ENCODE measurements at regions not wholly inside any gene's neighbourhood (a gene's known extent, or its start where the extent isn't known, plus 50 kb on each side); places are given as distances from the start of the nearest gene placed in this dataset.
A peak's percentile ranks its signal among the peaks of the same experiment; 100 is the strongest.

DNA sequence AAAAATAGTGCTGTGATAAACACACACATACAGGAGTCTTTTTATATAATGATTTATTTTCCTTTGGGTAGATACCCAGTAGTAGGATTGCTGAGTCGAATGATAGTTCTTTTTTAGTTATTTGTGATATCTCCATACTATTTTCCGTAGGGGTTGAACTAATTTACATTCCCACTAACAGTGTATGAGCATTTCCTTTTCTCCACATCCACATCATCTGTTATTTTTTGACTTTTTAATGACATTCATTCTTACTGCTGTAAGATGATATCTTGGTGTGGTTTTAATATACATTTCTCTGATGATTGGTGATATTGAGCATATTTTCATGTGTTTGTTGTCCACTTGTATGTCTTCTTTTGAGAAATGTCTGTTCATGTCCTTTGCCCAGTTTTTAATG lies 78.3 kb downstream of the NIBAN1 start:
- peaks cover 0 to 31% of the 10 kb centered on the region in 2 donors for H3K36me3 ChIP-seq
- H3K4me3 ChIP-seq = no peak overlapping the region
- intact Hi-C loops (cut with DNase I) = no loop called here
- no peak overlapping the region for H3K27ac ChIP-seq
- TF ChIP-seq, protein P1, sequence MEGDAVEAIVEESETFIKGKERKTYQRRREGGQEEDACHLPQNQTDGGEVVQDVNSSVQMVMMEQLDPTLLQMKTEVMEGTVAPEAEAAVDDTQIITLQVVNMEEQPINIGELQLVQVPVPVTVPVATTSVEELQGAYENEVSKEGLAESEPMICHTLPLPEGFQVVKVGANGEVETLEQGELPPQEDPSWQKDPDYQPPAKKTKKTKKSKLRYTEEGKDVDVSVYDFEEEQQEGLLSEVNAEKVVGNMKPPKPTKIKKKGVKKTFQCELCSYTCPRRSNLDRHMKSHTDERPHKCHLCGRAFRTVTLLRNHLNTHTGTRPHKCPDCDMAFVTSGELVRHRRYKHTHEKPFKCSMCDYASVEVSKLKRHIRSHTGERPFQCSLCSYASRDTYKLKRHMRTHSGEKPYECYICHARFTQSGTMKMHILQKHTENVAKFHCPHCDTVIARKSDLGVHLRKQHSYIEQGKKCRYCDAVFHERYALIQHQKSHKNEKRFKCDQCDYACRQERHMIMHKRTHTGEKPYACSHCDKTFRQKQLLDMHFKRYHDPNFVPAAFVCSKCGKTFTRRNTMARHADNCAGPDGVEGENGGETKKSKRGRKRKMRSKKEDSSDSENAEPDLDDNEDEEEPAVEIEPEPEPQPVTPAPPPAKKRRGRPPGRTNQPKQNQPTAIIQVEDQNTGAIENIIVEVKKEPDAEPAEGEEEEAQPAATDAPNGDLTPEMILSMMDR (IDR thresholded peaks at IDR 0.05) = no peak
- ATAC-seq (no peak), DNase-seq (no peak)
- H3K4me1 ChIP-seq = peaks cover 0 to 8% of the 10 kb centered on the region in 2 donors
- H3K27me3 ChIP-seq = no peaks in the 10 kb centered on the region
- H3K9me3 ChIP-seq = no peaks in the 10 kb centered on the region

DNA sequence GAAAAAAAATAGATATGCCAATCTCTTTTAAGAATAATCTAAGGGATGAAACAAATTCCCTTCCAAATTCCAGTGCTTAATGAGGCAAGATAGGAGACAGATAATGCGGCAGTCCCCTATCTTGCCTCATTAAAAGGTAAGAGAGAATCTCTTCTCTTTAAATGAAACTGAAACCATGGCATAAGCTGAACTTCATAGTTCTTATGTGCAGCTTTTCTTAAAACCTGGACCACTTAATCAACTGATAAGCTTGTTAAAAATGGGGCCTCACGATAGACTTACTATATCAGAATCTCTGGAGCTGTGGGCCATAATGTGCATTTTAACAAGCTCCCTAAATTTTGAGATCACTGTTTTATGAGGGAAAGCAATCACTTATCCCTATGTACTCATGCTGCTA lies 79.2 kb downstream of the NIBAN1 start:
- no peak overlapping the region for H3K27ac ChIP-seq
- no peak for ATAC-seq
- H3K27me3 ChIP-seq = no peaks in the 10 kb centered on the region
- H3K36me3 ChIP-seq = peaks cover 0 to 31% of the 10 kb centered on the region in 2 donors
- no peak overlapping the region for H3K4me3 ChIP-seq
- TF ChIP-seq, protein P1 (IDR thresholded peaks at IDR 0.05) = no peak
- peaks cover 5 to 12% of the 10 kb centered on the region in 2 donors for H3K4me1 ChIP-seq
- intact Hi-C loops (cut with DNase I) = no loop called here
- H3K9me3 ChIP-seq = no peaks in the 10 kb centered on the region
- DNase-seq = no peak

DNA sequence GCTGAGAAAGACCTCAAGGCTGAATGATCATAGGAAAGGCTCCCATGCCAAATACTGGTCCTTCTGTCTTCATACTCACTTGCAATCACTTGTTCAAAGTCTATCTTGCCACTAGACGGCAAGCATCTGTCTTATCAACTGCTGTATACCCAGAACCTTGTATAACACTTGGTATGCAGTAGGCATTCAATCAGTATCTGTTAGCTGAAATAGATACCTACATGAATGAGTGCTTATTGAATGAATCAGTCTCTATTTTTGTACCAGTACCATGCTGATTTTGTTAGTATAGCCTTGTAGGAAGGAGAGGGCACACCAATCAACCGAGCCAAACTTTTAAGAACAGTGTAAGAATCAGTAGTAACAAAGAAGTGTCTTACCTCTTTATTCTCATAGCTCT lies 80.6 kb downstream of the NIBAN1 start:
- Histone ChIP-seq H3K36me3 (peaks cover 0 to 40% of the 10 kb centered on the region in 2 donors), H3K9me3 (no peaks in the 10 kb centered on the region), H3K27ac (no peak overlapping the region), H3K27me3 (no peaks in the 10 kb centered on the region), H3K4me3 (no peak overlapping the region), H3K4me1 (peaks cover 5 to 15% of the 10 kb centered on the region in 2 donors)
- TF ChIP-seq, protein P1 (IDR thresholded peaks at IDR 0.05) = no peak
- DNase-seq (no peak), ATAC-seq (no peak)
- intact Hi-C loops (cut with DNase I) = no loop called here

DNA sequence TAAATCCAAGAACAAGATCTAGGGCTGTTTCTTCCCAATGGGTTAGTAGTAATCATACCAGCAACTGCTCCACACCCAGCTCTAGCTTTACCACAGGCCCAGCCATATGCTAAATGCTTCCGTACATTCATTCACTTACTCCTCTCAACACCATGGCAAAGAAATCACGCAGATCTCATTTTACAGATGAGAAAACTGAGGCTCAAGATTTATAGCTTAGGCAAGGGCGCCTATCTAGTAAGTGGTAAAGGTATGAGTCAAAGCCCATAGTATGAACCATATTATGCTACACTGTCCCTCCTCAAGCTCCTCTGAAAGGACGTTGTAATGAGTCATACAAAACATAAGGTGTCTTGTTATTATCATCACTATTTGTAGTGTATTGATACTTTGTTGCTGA lies 82.2 kb downstream of the NIBAN1 start:
- no peak for ATAC-seq
- Histone ChIP-seq H3K27me3 (no peaks in the 10 kb centered on the region), H3K27ac (peak overlapping the region in 1 of 2 donors; percentile 57), H3K4me1 (peaks cover 5 to 15% of the 10 kb centered on the region in 2 donors), H3K9me3 (no peaks in the 10 kb centered on the region), H3K36me3 (peaks cover 0 to 28% of the 10 kb centered on the region in 2 donors), H3K4me3 (no peak overlapping the region)
- TF ChIP-seq, protein P1 (IDR thresholded peaks at IDR 0.05) = no peak
- no peak for DNase-seq
- intact Hi-C loops (cut with DNase I) = no loop called here

DNA sequence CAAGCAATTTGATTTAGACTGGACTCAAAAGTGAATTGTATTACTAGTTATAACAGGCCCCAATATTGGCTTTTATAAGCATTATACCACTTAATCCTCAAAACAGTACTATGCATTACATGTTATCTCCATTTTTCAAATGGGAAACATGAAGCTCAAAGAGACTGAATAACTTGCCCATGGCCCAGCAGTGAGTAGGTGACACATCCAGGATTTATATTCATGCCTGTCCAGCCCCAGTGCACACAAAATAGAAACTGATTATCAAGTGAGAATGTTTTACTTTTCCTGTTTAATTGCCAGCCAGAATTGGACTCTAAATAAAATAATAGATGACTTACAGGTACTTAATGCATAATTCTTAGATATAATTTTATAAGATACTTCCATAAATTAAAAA lies 82.9 kb downstream of the NIBAN1 start:
- H3K9me3 ChIP-seq = no peaks in the 10 kb centered on the region
- peaks cover 0 to 28% of the 10 kb centered on the region in 2 donors for H3K36me3 ChIP-seq
- TF ChIP-seq, protein P1 (IDR thresholded peaks at IDR 0.05) = no peak
- no peaks in the 10 kb centered on the region for H3K27me3 ChIP-seq
- ATAC-seq (no peak), DNase-seq (no peak)
- no peak overlapping the region for H3K4me3 ChIP-seq
- intact Hi-C loops (cut with DNase I) = no loop called here
- peaks cover 5 to 15% of the 10 kb centered on the region in 2 donors for H3K4me1 ChIP-seq
- H3K27ac ChIP-seq = peak overlapping the region in 1 of 2 donors; percentile 57

All from left lung (tissue), 4 donors.